MM.1S (cell line): ENCODE measurements at regions not wholly inside any gene's neighbourhood (a gene's known extent, or its start where the extent isn't known, plus 50 kb on each side); places are given as distances from the start of the nearest gene placed in this dataset.
"Not testable (repeated sequence)": the region's sequence is repeated elsewhere in the genome, so short reads cannot be mapped to it uniquely, and the experiment has no call there.

Source experiments
- DNase-seq: peaks from one replicate; pipeline ENCODE4 v3.0.0-alpha.2; 2015
- H2AFZ ChIP-seq: fragments of 300-600 bp; sonication (generic); 2 replicates; pipeline ENCODE4 v1.6.0; 2016; ENCODE audit warnings: antibody characterized with exemption, low read length
- H3F3A ChIP-seq: fragments of 300-600 bp; sonication (generic); 2 replicates; pipeline ENCODE4 v1.6.1; 2016; ENCODE audit warnings: mild to moderate bottlenecking, antibody characterized with exemption, low read length, moderate library complexity, mixed read lengths; ENCODE audit not compliant: insufficient read depth
- H3K27ac ChIP-seq: fragments of 300-600 bp; sonication (generic); 2 replicates; pipeline ENCODE4 v1.5.1; 2016; ENCODE audit warnings: mild to moderate bottlenecking, low read length
- H3K27me3 ChIP-seq: fragments of 300-600 bp; sonication (generic); replicated peaks from 2 replicates; pipeline ENCODE4 v1.6.0; 2016; ENCODE audit warnings: low read length; ENCODE audit not compliant: insufficient read depth
- H3K36me3 ChIP-seq: fragments of 300-600 bp; sonication (generic); replicated peaks from 2 replicates; pipeline ENCODE4 v1.6.1; 2016; ENCODE audit warnings: mild to moderate bottlenecking, low read length, mixed read lengths; ENCODE audit not compliant: insufficient read depth
- H3K4me1 ChIP-seq: fragments of 300-600 bp; sonication (generic); 2 replicates; pipeline ENCODE4 v1.6.1; 2016; ENCODE audit warnings: low read length, mixed read lengths
- H3K4me2 ChIP-seq: fragments of 300-600 bp; sonication (generic); 2 replicates; pipeline ENCODE4 v1.6.0; 2016; ENCODE audit warnings: low read depth, low read length
- H3K4me3 ChIP-seq: fragments of 300-600 bp; sonication (generic); 2 replicates; pipeline ENCODE4 v1.5.1; 2016; ENCODE audit warnings: low read length, mixed read lengths
- H3K79me2 ChIP-seq: fragments of 300-600 bp; sonication (generic); 2 replicates; pipeline ENCODE4 v1.6.1; 2016; ENCODE audit warnings: mixed run types, low read length, mixed read lengths
- H3K9ac ChIP-seq: fragments of 300-600 bp; sonication (generic); 2 replicates; pipeline ENCODE4 v1.6.1; 2016; ENCODE audit warnings: low read length, mixed read lengths
- H3K9me2 ChIP-seq: fragments of 300-600 bp; sonication (generic); replicated peaks from 2 replicates; pipeline ENCODE4 v1.6.1; 2016; ENCODE audit warnings: mild to moderate bottlenecking, low read length, mixed read lengths; ENCODE audit not compliant: insufficient read depth
- H3K9me3 ChIP-seq: fragments of 300-600 bp; sonication (generic); replicated peaks from 2 replicates; pipeline ENCODE4 v1.6.1; 2016; ENCODE audit warnings: mild to moderate bottlenecking, low read length, mixed read lengths; ENCODE audit not compliant: insufficient read depth
- H4K20me1 ChIP-seq: fragments of 300-600 bp; sonication (generic); 2 replicates; pipeline ENCODE4 v1.6.1; 2016; ENCODE audit warnings: mild to moderate bottlenecking, low read length, moderate library complexity, mixed read lengths; ENCODE audit not compliant: insufficient read depth
- CTCF ChIP-seq: fragments of 300-600 bp; sonication (generic); IDR thresholded peaks from 2 replicates; pipeline ENCODE4 v1.5.1; 2016; ENCODE audit warnings: antibody characterized with exemption, low read length, mixed read lengths
- EZH2 ChIP-seq: fragments of 300-600 bp; sonication (generic); optimal IDR thresholded peaks from 2 replicates; pipeline ENCODE3; 2017; ENCODE audit warnings: low read depth, mild to moderate bottlenecking, antibody characterized with exemption, low read length, mixed read lengths
- EZH2phosphoT487 ChIP-seq: fragments of 300-600 bp; sonication (generic); IDR thresholded peaks from 2 replicates; pipeline ENCODE4 v1.6.1; 2018; ENCODE audit warnings: antibody characterized with exemption, low read length

- H3K4me2 ChIP-seq, result no peak overlapping the region
Measured at GRCh38 chr1:47598357-47598756, 160.5 kb downstream of the FOXD2 start.

GRCh38 chr1:47599777-47600176, 161.9 kb downstream of the FOXD2 start:
- no peak overlapping the region for H2AFZ ChIP-seq
- H3K4me1 ChIP-seq, result no peaks in the 10 kb centered on the region
- no peak for DNase-seq
- H3K9me3 ChIP-seq, result no peaks in the 10 kb centered on the region
- no peaks in the 10 kb centered on the region for H3K79me2 ChIP-seq
- H3K4me2 ChIP-seq, result no peak overlapping the region
- H3K36me3 ChIP-seq, result no peaks in the 10 kb centered on the region
- TF ChIP-seq EZH2phosphoT487 (no peak), CTCF (no peak), EZH2 (no peak)
- no peaks in the 10 kb centered on the region for H3K9me2 ChIP-seq
- no peak overlapping the region for H3K9ac ChIP-seq
- H4K20me1 ChIP-seq, result no peaks in the 10 kb centered on the region
- H3K27me3 ChIP-seq, result no peaks in the 10 kb centered on the region
- H3K4me3 ChIP-seq, result no peak overlapping the region
- no peak overlapping the region for H3K27ac ChIP-seq
- no peaks in the 10 kb centered on the region for H3F3A ChIP-seq

More at GRCh38 chr1:47598357-47598756, 160.5 kb downstream of the FOXD2 start:
- H3K27ac ChIP-seq, result no peak overlapping the region
- H3K27me3 ChIP-seq, result no peaks in the 10 kb centered on the region
- H3F3A ChIP-seq, result no peaks in the 10 kb centered on the region
- H3K4me1 ChIP-seq, result no peaks in the 10 kb centered on the region
- no peak overlapping the region for H3K4me3 ChIP-seq
- no peaks in the 10 kb centered on the region for H3K36me3 ChIP-seq
- no peaks in the 10 kb centered on the region for H3K79me2 ChIP-seq
- H3K9ac ChIP-seq, result no peak overlapping the region
- H3K9me2 ChIP-seq, result no peaks in the 10 kb centered on the region
- H2AFZ ChIP-seq, result no peak overlapping the region
- TF ChIP-seq EZH2phosphoT487, result no peak
- no peak for TF ChIP-seq CTCF
- no peak for TF ChIP-seq EZH2
- no peaks in the 10 kb centered on the region for H3K9me3 ChIP-seq
- no peak for DNase-seq
- H4K20me1 ChIP-seq, result no peaks in the 10 kb centered on the region

- H3K36me3 ChIP-seq, H3K9me2 ChIP-seq: not testable (repeated sequence)
Measured at GRCh38 chr1:47602491-47602890, 164.6 kb downstream of the FOXD2 start.

GRCh38 chr1:47604869-47605268, 167.0 kb downstream of the FOXD2 start:
- H3K79me2 ChIP-seq, H3K9me3 ChIP-seq, H3F3A ChIP-seq, H3K27me3 ChIP-seq, H3K27ac ChIP-seq, H3K4me2 ChIP-seq, H4K20me1 ChIP-seq, H2AFZ ChIP-seq, H3K9ac ChIP-seq, H3K36me3 ChIP-seq, DNase-seq, H3K4me1 ChIP-seq, H3K9me2 ChIP-seq, H3K4me3 ChIP-seq: not testable (repeated sequence)

More at GRCh38 chr1:47602491-47602890, 164.6 kb downstream of the FOXD2 start:
- DNase-seq, H3K27ac ChIP-seq, H4K20me1 ChIP-seq, H3K4me2 ChIP-seq, H3F3A ChIP-seq, H2AFZ ChIP-seq, H3K9me3 ChIP-seq, H3K27me3 ChIP-seq, H3K9ac ChIP-seq, H3K4me3 ChIP-seq, H3K79me2 ChIP-seq, H3K4me1 ChIP-seq: not testable (repeated sequence)
